HepG2 (cell line): ENCODE measurements at regions not wholly inside any gene's neighbourhood (a gene's known extent, or its start where the extent isn't known, plus 50 kb on each side); places are given as distances from the start of the nearest gene placed in this dataset.

Source experiments
- ATAC-seq: fragments of 200-7000 bp; cut with Tn5 transposase; 3 replicates; pipeline ENCODE4 v1.9.1; 2020; ENCODE audit warnings: mild to moderate bottlenecking, moderate library complexity
- BruUV-seq: library from RNA; stranded (reverse); fragments of 400-500 nt; replicated peaks from 2 replicates; lab custom pipeline; 2021; lab: Mats Ljungman, UMichigan
- CTCF ChIA-PET: fragments of 300-600 bp; formaldehyde crosslinking; extraction: SDS; loops from one replicate; lab custom pipeline; 2021; ENCODE audit warnings: low total read pairs, inconsistent platforms, low intra/inter-chr PET ratio; lab: Yijun Ruan, JAX
- POLR2A ChIA-PET: fragments of 350-600 bp; sonication (Branson Sonifier 250); formaldehyde crosslinking; loops from one replicate; lab custom pipeline; 2020; ENCODE audit warnings: antibody characterized with exemption, inconsistent platforms; lab: Yijun Ruan, JAX
- DNase-seq: peaks from one replicate; pipeline ENCODE4 v3.0.0-alpha.2; 2015; ENCODE audit warnings: low spot score
- FAIRE-seq: peaks from 3 replicates; lab custom pipeline; 2011; peaks lifted over from hg19 to GRCh38; lab: Jason Lieb, UNC
- H2AFZ ChIP-seq: one replicate; pipeline ENCODE4 v1.6.1; 2011; ENCODE audit warnings: low read length, inconsistent platforms
- H3K27ac ChIP-seq: fragments of 300-600 bp; 3 replicates; pipeline ENCODE4 v1.8.0; 2011; ENCODE audit warnings: mixed run types, mild to moderate bottlenecking, mixed read lengths, low read length, inconsistent platforms; ENCODE audit not compliant: insufficient read depth; ENCODE audit errors: extremely low read length
- H3K27me3 ChIP-seq, 2 experiments: fragments of 200-600 bp in 1 of 2; 2 replicates in 1 of 2; 3 replicates in 1 of 2; pipeline versions ENCODE4 v1.6.0 to v1.8.0; 2011; ENCODE audit warnings: low read length in 2 of 2, mild to moderate bottlenecking in 2 of 2, moderate library complexity in 2 of 2, inconsistent platforms in 1 of 2; ENCODE audit not compliant: insufficient read depth in 2 of 2, control insufficient read depth in 1 of 2
- H3K36me3 ChIP-seq, 2 experiments: fragments of 200-600 bp in 1 of 2; replicated peaks in 1 of 2; 2 replicates in 1 of 2; 3 replicates in 1 of 2; pipeline versions ENCODE4 v1.5.1 to v1.8.0; 2011; ENCODE audit warnings: low read length in 2 of 2, inconsistent platforms in 1 of 2; ENCODE audit not compliant: insufficient read depth in 2 of 2, control insufficient read depth in 1 of 2
- H3K4me1 ChIP-seq: 2 replicates; pipeline ENCODE4 v1.5.1; 2012; ENCODE audit warnings: low read length, inconsistent platforms; ENCODE audit not compliant: insufficient read depth
- H3K4me2 ChIP-seq: 2 replicates; pipeline ENCODE4 v1.6.0; 2011; ENCODE audit warnings: low read depth, low read length, inconsistent platforms
- H3K4me3 ChIP-seq, 3 experiments: fragments of 200-600 bp in 1 of 3; sonication (generic), shearing (Covaris generic) in 1 of 3; replicated peaks in 1 of 3; 2 replicates each; pipeline ENCODE4 v1.5.1; 2011 to 2016; ENCODE audit warnings: low read length in 3 of 3, inconsistent platforms in 2 of 3, low read depth in 2 of 3, mild to moderate bottlenecking in 2 of 3, control low read depth in 1 of 3, mixed read lengths in 1 of 3; ENCODE audit not compliant: insufficient read depth in 1 of 3
- H3K79me2 ChIP-seq: one replicate; pipeline ENCODE4 v1.6.1; 2011; ENCODE audit warnings: low read length, inconsistent platforms; ENCODE audit not compliant: insufficient read depth
- H3K9ac ChIP-seq: 2 replicates; pipeline ENCODE4 v1.6.0; 2011; ENCODE audit warnings: mild to moderate bottlenecking, low read depth, low read length, inconsistent platforms; ENCODE audit not compliant: insufficient read depth
- H3K9me3 ChIP-seq: 2 replicates; pipeline ENCODE4 v1.5.1; 2012; ENCODE audit warnings: mild to moderate bottlenecking, low read length
- H4K20me1 ChIP-seq: 2 replicates; pipeline ENCODE4 v1.6.0; 2011; ENCODE audit warnings: inconsistent platforms, mild to moderate bottlenecking, low read length, moderate library complexity; ENCODE audit not compliant: insufficient read depth
- CREB1 ChIP-seq, 2 experiments: fragments of 450-650 bp in 1 of 2; IDR thresholded peaks; 2 replicates each; pipeline ENCODE4 v1.6.1; 2016 to 2017; ENCODE audit warnings: control low read depth in 1 of 2, mild to moderate bottlenecking in 1 of 2, missing compliant biosample characterization in 1 of 2, missing genetic modification characterization in 1 of 2
- FOXK2 ChIP-seq: fragments of 450-650 bp; IDR thresholded peaks from 2 replicates; pipeline ENCODE4 v1.6.1; 2016
- FOXM1 ChIP-seq: sonication (generic); formaldehyde crosslinking; IDR thresholded peaks from 2 replicates; pipeline ENCODE4 v1.5.0; 2020; ENCODE audit warnings: missing genetic modification reagents
- MED13 ChIP-seq: sonication (generic); formaldehyde crosslinking; IDR thresholded peaks from 2 replicates; pipeline ENCODE4 v1.5.0; 2020; ENCODE audit warnings: missing genetic modification reagents
- MTF2 ChIP-seq: sonication (generic); formaldehyde crosslinking; IDR thresholded peaks from 2 replicates; pipeline ENCODE4 v1.5.0; 2020; ENCODE audit warnings: missing genetic modification reagents, borderline replicate concordance
- ZFP36 ChIP-seq: fragments of 150-350 bp; IDR thresholded peaks from 2 replicates; pipeline ENCODE4 v1.6.1; 2018; ENCODE audit warnings: borderline replicate concordance, low read length, low read depth; ENCODE audit not compliant: partially characterized antibody
- ZNF30 ChIP-seq: sonication (generic); formaldehyde crosslinking; IDR thresholded peaks from 2 replicates; pipeline ENCODE4 v1.5.0; 2020; ENCODE audit warnings: mild to moderate bottlenecking, missing genetic modification reagents
- ZNF510 ChIP-seq: sonication (generic); formaldehyde crosslinking; IDR thresholded peaks from 2 replicates; pipeline ENCODE4 v1.4.0; 2020; ENCODE audit warnings: low read depth, mild to moderate bottlenecking, missing genetic modification reagents
- ZNF782 ChIP-seq: sonication (generic); formaldehyde crosslinking; IDR thresholded peaks from 2 replicates; pipeline ENCODE4 v1.4.0; 2020; ENCODE audit warnings: missing genetic modification reagents, mild to moderate bottlenecking, borderline replicate concordance
- WGBS: methylation state at CpG from one replicate; pipeline ENCODE4 v1.1.6; 2017; ENCODE audit warnings: low lambda C conversion rate; 5-methylcytosine and 5-hydroxymethylcytosine counted together
- in situ Hi-C: cut with HindIII; loops from 2 replicates; pipeline ENCODE4 v1.10.0; 2017; ENCODE audit warnings: low pct_unique_long_range_greater_than_20kb; ENCODE audit not compliant: extremely low pct_ligation_motif_present
- intact Hi-C: fragments of 100-400 bp; cut with micrococcal nuclease; formaldehyde crosslinking; loops from one replicate; pipeline ENCODE4 v1.10.0; 2022; ENCODE audit not compliant: unreplicated experiment
- TF ChIP-seq, protein P1 (sequence below): sonication (generic); formaldehyde crosslinking; IDR thresholded peaks from 2 replicates; pipeline ENCODE4 v1.8.1; 2023; ENCODE audit warnings: missing genetic modification reagents, mild to moderate bottlenecking, borderline replicate concordance
- TF ChIP-seq, protein P2 (sequence below): sonication (generic); formaldehyde crosslinking; IDR thresholded peaks from 2 replicates; pipeline ENCODE4 v1.4.0; 2020; ENCODE audit warnings: missing genetic modification reagents
- TF ChIP-seq, protein P3 (sequence below): sonication (generic); formaldehyde crosslinking; IDR thresholded peaks from 2 replicates; pipeline ENCODE4 v1.4.0; 2020; ENCODE audit warnings: mild to moderate bottlenecking, missing genetic modification reagents

DNA sequence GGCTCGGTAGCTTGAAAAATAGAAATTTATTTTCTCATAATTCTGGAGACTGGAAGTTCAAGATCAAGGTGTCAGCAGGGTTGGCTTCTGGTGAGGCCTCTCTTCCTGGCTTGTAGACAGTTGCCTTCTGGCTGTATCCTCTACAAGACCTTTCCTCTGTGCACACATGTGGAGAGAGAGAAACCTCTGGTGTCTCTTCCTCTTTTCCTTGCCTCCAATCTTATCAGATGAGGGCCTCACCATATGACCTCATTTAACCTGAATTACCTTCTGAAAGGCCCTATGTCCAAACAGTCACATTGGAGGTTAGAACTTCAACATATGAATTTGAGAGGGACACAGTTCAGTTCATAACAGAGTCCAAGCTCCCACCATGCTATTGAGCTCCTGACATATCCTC lies 166.4 kb downstream of the TTC8 start:
- FAIRE-seq (no peak), DNase-seq (no peak), ATAC-seq (no peak)
- Histone ChIP-seq H4K20me1 (no peaks in the 10 kb centered on the region), H3K4me2 (no peak overlapping the region), H3K36me3 (no peaks in the 10 kb centered on the region), H3K9ac (no peak overlapping the region), H3K79me2 (no peaks in the 10 kb centered on the region), H3K9me3 (peaks cover 9% of the 10 kb centered on the region; the same call in 1 of the 2 replicates), H3K4me3 (no peak overlapping the region), H2AFZ (no peak overlapping the region), H3K4me1 (no peaks in the 10 kb centered on the region), H3K27ac (no peak overlapping the region), H3K27me3 (no peaks in the 10 kb centered on the region; a peak in 1 of 5 replicates)
- WGBS, result 3% methylated on average over 1 of the region's 1 CpG
- ChIA-PET CTCF (no interaction called here), POLR2A (no interaction called here)
- BruUV-seq, result no TSS peak
- intact Hi-C loops (no loop called here), in situ Hi-C loops (no loop called here)
- TF ChIP-seq, protein P1, sequence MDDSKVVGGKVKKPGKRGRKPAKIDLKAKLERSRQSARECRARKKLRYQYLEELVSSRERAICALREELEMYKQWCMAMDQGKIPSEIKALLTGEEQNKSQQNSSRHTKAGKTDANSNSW (CRISPR knock-in tag), result no peak

DNA sequence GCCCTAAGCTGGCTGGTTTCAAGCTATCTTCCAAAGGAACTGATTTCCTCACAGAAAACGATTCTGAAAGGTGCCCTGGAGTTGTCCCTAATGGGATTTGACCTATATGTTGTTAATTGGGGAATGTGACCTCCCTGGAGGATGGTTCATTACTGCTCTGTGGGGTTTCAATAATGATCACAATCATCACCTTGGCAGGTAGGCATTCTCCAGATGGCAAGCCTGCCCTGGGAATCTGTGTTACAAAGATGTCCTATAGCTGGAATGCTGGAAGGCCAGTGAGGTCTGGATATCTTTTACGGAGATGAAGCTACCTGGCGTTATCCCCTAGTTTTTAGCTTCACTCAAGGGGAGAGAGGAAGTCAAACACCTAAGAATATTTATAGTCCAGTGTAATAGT lies 167.6 kb downstream of the TTC8 start:
- FAIRE-seq, result no peak

DNA sequence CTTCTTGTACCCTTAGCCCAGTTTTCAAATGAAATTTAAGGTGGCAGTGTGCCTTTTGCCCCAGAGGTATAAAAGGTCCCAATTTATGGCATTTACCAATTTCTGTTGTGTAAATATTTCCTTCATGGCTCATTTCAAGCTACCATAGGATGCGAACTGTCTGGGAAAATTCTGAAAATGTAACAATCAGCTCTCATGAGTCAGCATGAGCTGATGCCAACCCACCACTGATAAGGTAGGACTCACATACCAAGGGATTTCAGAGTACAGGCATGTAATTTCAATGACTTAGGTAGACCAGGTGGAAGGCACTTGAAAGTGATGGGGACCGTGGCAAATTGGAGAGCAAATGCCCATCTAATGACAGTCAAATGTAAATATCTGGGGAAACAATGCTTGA lies 169.5 kb downstream of the TTC8 start:
- intact Hi-C loops, result no loop called here
- H4K20me1 ChIP-seq, result no peaks in the 10 kb centered on the region
- TF ChIP-seq MED13 (no peak), MTF2 (CRISPR knock-in tag) (no peak), CREB1 (IDR thresholded peaks at IDR 0.05) (no peak), CREB1 (CRISPR knock-in tag; IDR thresholded peaks at IDR 0.05) (no peak), ZFP36 (no peak), ZNF782 (CRISPR knock-in tag) (no peak), ZNF30 (no peak), FOXK2 (no peak), FOXM1 (no peak)
- TF ChIP-seq, protein P2, sequence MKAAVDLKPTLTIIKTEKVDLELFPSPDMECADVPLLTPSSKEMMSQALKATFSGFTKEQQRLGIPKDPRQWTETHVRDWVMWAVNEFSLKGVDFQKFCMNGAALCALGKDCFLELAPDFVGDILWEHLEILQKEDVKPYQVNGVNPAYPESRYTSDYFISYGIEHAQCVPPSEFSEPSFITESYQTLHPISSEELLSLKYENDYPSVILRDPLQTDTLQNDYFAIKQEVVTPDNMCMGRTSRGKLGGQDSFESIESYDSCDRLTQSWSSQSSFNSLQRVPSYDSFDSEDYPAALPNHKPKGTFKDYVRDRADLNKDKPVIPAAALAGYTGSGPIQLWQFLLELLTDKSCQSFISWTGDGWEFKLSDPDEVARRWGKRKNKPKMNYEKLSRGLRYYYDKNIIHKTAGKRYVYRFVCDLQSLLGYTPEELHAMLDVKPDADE (CRISPR knock-in tag), result no peak
- TF ChIP-seq, protein P3, sequence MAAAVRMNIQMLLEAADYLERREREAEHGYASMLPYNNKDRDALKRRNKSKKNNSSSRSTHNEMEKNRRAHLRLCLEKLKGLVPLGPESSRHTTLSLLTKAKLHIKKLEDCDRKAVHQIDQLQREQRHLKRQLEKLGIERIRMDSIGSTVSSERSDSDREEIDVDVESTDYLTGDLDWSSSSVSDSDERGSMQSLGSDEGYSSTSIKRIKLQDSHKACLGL (CRISPR knock-in tag), result no peak

More for the DNA sequence above, 167.6 kb downstream of the TTC8 start:
- in situ Hi-C loops (no loop called here), intact Hi-C loops (no loop called here)
- no TSS peak for BruUV-seq
- Histone ChIP-seq H3K9ac (no peak overlapping the region), H3K4me1 (no peaks in the 10 kb centered on the region), H3K27me3 (no peaks in the 10 kb centered on the region; a peak in 1 of 5 replicates), H4K20me1 (no peaks in the 10 kb centered on the region), H3K4me3 (no peak overlapping the region), H3K4me2 (no peak overlapping the region), H3K36me3 (no peaks in the 10 kb centered on the region), H2AFZ (no peak overlapping the region), H3K79me2 (no peaks in the 10 kb centered on the region), H3K9me3 (peaks cover 1% of the 10 kb centered on the region; the same call in 1 of the 2 replicates), H3K27ac (no peak overlapping the region)
- ChIA-PET CTCF (no interaction called here), POLR2A (no interaction called here)
- 0% methylated on average over 3 of the region's 3 CpGs for WGBS
- no peak for TF ChIP-seq ZNF510
- DNase-seq (no peak), ATAC-seq (no peak)

More for the DNA sequence above, 169.5 kb downstream of the TTC8 start:
- no peaks in the 10 kb centered on the region for H3K4me1 ChIP-seq
- H3K4me3 ChIP-seq, result no peak overlapping the region
- BruUV-seq, result no TSS peak
- FAIRE-seq (no peak), ATAC-seq (no peak), DNase-seq (no peak)
- no peak overlapping the region for H3K9ac ChIP-seq
- no peak overlapping the region for H3K27ac ChIP-seq
- H2AFZ ChIP-seq, result no peak overlapping the region
- H3K36me3 ChIP-seq, result no peaks in the 10 kb centered on the region
- in situ Hi-C loops, result no loop called here
- WGBS, result 3% methylated on average over 2 of the region's 2 CpGs
- H3K4me2 ChIP-seq, result no peak overlapping the region
- H3K27me3 ChIP-seq, result no peaks in the 10 kb centered on the region; a peak in 1 of 5 replicates
- POLR2A ChIA-PET, result no interaction called here
- CTCF ChIA-PET, result no interaction called here
- no peaks in the 10 kb centered on the region for H3K79me2 ChIP-seq
- H3K9me3 ChIP-seq, result no peaks in the 10 kb centered on the region
